Endothelial cell (in vitro differentiated cells): ENCODE measurements at regions not wholly inside any gene's neighbourhood (a gene's known extent, or its start where the extent isn't known, plus 50 kb on each side); places are given as distances from the start of the nearest gene placed in this dataset.

ENCODE experiments used
- DNase-seq: peaks from one replicate; pipeline ENCODE4 v3.0.0; 2021; ENCODE audit warnings: low spot score
- H3K27ac Mint-ChIP-seq: one replicate; pipeline ENCODE4 v1.8.0; 2021; ENCODE audit warnings: mixed read lengths, inconsistent platforms; ENCODE audit not compliant: unreplicated experiment
- H3K27me3 Mint-ChIP-seq: one replicate; pipeline ENCODE4 v1.8.0; 2021; ENCODE audit warnings: mild to moderate bottlenecking, moderate library complexity, mixed read lengths, inconsistent platforms; ENCODE audit not compliant: unreplicated experiment
- H3K36me3 Mint-ChIP-seq: one replicate; pipeline ENCODE4 v1.8.0; 2021; ENCODE audit warnings: mild to moderate bottlenecking, low read depth, mixed read lengths, inconsistent platforms; ENCODE audit not compliant: unreplicated experiment
- H3K4me1 Mint-ChIP-seq: one replicate; pipeline ENCODE4 v1.8.0; 2021; ENCODE audit warnings: mild to moderate bottlenecking, mixed read lengths, inconsistent platforms; ENCODE audit not compliant: unreplicated experiment
- H3K4me3 Mint-ChIP-seq: one replicate; pipeline ENCODE4 v1.8.0; 2021; ENCODE audit warnings: mild to moderate bottlenecking, mixed read lengths, inconsistent platforms; ENCODE audit not compliant: unreplicated experiment
- H3K9me3 Mint-ChIP-seq: one replicate; pipeline ENCODE4 v1.8.0; 2021; ENCODE audit warnings: mixed read lengths, inconsistent platforms; ENCODE audit not compliant: unreplicated experiment
- CTCF ChIP-seq: fragments of 200-600 bp; sonication (generic); IDR thresholded peaks from one replicate; pipeline ENCODE4 v1.5.0; 2021; ENCODE audit warnings: antibody characterized with exemption; ENCODE audit not compliant: unreplicated experiment

GRCh38 chr2:20138696-20139095 is 86.2 kb downstream of the SDC1 start:
- peaks cover 5% of the 10 kb centered on the region for H3K27me3 Mint-ChIP-seq
- H3K27ac Mint-ChIP-seq: no peak overlapping the region
- DNase-seq: no peak
- no peaks in the 10 kb centered on the region for H3K36me3 Mint-ChIP-seq
- no peak overlapping the region for H3K4me3 Mint-ChIP-seq
- H3K4me1 Mint-ChIP-seq: peaks cover 9% of the 10 kb centered on the region
- no peak for TF ChIP-seq CTCF
- H3K9me3 Mint-ChIP-seq: no peaks in the 10 kb centered on the region

GRCh38 chr2:20137884-20138283 is 86.5 kb upstream of the LAPTM4A start:
- H3K4me3 Mint-ChIP-seq: no peak overlapping the region
- H3K27ac Mint-ChIP-seq: no peak overlapping the region
- no peak for TF ChIP-seq CTCF

GRCh38 chr2:20137131-20137571 is 85.7 kb upstream of the LAPTM4A start:
- Mint-ChIP-seq H3K4me1 (peaks cover 12% of the 10 kb centered on the region), H3K36me3 (no peaks in the 10 kb centered on the region), H3K9me3 (no peaks in the 10 kb centered on the region), H3K27me3 (peaks cover 3% of the 10 kb centered on the region), H3K27ac (no peak overlapping the region), H3K4me3 (no peak overlapping the region)
- no peak for TF ChIP-seq CTCF
- no peak for DNase-seq

More at GRCh38 chr2:20137884-20138283, 86.5 kb upstream of the LAPTM4A start:
- H3K4me1 Mint-ChIP-seq: peaks cover 10% of the 10 kb centered on the region
- no peaks in the 10 kb centered on the region for H3K9me3 Mint-ChIP-seq
- no peaks in the 10 kb centered on the region for H3K36me3 Mint-ChIP-seq
- DNase-seq: no peak
- peaks cover 3% of the 10 kb centered on the region for H3K27me3 Mint-ChIP-seq

GRCh38 chr2:20136149-20136548 is 84.7 kb upstream of the LAPTM4A start:
- no peak for TF ChIP-seq CTCF
- no peaks in the 10 kb centered on the region for H3K9me3 Mint-ChIP-seq
- no peak overlapping the region for H3K4me3 Mint-ChIP-seq
- H3K4me1 Mint-ChIP-seq: peaks cover 22% of the 10 kb centered on the region
- no peaks in the 10 kb centered on the region for H3K27me3 Mint-ChIP-seq
- no peak overlapping the region for H3K27ac Mint-ChIP-seq
- DNase-seq: no peak
- no peaks in the 10 kb centered on the region for H3K36me3 Mint-ChIP-seq

DNA sequence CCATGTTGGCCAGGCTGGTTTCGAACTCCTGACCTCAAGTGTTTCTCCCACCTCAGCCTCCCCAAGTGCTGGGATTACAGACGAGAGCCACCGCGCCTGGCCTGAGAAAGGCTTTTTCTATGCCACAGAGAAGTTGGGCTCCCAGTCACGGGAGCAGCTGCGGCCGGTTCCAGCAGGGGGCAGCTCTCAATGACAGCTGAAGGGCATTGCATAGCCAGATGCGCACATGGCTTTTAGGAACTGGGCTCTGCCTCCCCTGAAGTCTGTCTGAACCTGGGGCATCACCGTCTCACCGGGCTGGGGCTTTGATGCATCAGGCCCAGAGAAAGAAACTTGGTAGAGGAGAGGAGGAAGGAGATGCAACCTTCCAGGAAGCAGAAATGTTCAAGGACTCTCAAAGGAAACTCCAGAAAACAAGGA is 84.2 kb upstream of the LAPTM4A start:
- H3K4me1 Mint-ChIP-seq: peaks cover 23% of the 10 kb centered on the region
- H3K4me3 Mint-ChIP-seq: no peak overlapping the region
- peak; percentile 57 for TF ChIP-seq CTCF
- no peaks in the 10 kb centered on the region for H3K27me3 Mint-ChIP-seq
- H3K36me3 Mint-ChIP-seq: no peaks in the 10 kb centered on the region
- no peak overlapping the region for H3K27ac Mint-ChIP-seq
- DNase-seq: peak; percentile 69
- H3K9me3 Mint-ChIP-seq: no peaks in the 10 kb centered on the region
